Astrocyte of the hippocampus (primary cell): ENCODE measurements at regions not wholly inside any gene's neighbourhood (a gene's known extent, or its start where the extent isn't known, plus 50 kb on each side); places are given as distances from the start of the nearest gene placed in this dataset.
A peak's percentile ranks its signal among the peaks of the same experiment; 100 is the strongest.

Experiments used
- DNase-seq: peaks from one replicate; pipeline ENCODE4 v3.0.0; 2011; ENCODE audit warnings: low read depth, low spot score

GRCh38 chr7:68967598-68967997, 630.7 kb upstream of the AUTS2 start:
- DNase-seq: no peak

DNA sequence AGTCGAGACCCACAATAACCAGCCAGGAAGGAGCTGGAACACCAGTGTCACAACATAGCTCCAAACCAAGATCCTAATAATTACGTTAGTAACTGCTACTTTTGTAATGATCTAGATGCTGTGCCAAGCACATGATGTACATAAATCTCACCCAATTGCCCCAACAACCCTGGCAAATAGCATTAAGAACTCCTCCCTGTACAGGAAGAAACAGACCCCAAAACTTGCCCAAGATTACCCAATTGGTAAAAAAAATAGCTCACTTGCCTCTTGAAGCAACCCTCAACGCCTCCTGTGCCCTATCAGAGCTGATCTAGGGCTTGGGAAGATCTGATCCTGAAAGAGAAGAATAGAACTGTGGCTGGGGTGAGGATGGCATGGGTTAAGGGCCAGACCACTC, 628.7 kb upstream of the AUTS2 start:
- no peak for DNase-seq

- no peak for DNase-seq
These were observed 626.5 kb upstream of the AUTS2 start for GRCh38 chr7:68971634-68972340.

DNA sequence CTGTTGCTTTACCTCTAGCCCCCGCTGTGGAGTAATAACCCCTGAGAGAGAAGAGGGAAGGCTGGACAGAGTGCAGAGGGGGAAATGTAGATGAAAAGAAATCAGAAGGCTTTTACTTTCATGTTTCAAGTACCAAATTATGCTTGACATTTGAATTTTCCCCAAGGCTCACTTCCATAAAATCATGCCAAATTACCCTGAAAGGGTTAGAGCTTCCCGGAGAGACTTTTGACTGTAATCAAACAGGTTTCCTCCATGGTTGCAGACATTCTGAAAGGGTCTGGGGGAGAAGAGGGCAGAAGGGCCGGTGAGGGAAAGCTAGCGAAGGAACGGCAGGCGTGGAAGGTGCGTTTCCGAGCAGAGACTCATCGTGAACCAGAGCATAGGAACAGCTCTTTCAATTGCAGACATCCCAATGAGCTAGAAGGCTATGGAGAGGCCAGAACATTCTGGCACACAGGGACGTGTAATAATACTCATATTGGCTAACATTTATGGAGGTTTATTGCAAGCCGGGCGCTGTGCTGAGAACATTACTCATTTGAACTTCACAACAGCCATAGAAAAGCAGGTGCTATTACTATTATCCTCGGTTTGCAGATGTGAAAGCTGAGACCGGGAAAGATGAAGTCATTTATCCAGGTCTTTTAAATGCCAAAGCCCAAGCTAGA, 620.8 kb upstream of the AUTS2 start:
- DNase-seq: no peak

- DNase-seq: no peak
These were observed 619.6 kb upstream of the AUTS2 start for GRCh38 chr7:68978710-68979109.

GRCh38 chr7:68980011-68980410, 618.3 kb upstream of the AUTS2 start:
- DNase-seq: no peak

DNA sequence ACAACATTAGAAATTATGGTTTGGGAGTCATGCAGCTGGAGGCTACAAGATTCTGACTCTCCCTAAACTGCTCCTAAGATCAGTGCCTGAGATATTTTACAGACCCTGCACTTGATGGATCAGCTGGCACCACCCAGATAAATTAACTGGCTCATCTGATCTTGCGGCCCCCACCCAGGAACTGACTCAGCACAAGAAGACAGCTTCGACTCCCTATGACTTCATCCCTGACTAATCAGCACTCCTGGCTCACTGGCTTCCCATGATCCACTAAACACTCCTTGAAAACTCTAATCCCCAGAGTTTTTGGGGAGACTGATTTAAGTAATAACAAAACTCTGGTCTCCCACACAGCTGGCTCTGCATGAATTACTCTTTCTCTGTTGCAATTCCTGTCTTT, 617.8 kb upstream of the AUTS2 start:
- DNase-seq: peak; percentile 48

GRCh38 chr7:68984306-68984705, 614.0 kb upstream of the AUTS2 start:
- DNase-seq: no peak

GRCh38 chr7:68994841-68995240, 603.4 kb upstream of the AUTS2 start:
- DNase-seq: no peak

DNA sequence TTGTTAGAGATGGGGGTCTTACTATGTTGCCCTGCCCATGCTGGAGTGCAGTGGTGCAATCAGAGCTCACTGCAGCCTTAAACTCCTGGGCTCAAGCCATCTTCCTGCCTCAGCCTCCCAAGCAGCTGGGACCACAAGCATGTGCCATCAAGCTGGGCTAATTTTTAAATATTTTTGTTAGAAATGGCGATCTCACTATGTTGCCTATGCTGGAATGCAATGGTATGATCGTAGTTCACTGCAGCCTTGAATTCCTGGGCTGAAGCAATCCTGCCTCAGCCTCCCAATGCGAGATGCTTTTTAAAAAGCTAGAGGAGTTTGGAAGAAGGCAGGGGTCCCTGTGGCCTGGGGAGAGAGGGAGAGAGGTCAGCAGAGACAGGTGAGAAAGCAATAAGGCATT, 600.1 kb upstream of the AUTS2 start:
- DNase-seq: no peak

DNA sequence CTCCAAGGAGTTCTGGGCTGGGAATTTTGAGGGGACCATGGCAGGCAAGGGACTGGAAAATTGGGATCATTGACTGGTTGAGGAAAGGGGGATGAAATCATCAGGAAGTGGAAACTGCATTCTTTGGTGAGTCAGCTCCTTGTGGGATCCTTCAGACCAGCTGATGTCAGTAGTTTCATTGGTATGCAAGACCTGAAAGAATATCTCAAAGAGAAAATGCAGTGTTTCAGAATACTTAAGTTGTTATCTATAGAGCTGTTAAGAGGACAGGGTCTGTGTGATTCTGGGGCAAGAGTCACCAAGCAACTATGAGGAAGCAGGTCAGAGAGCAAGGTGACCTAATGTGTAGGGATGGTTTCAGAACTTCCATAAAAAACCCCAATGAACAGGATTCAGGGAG, 595.9 kb upstream of the AUTS2 start:
- DNase-seq: peak; percentile 77

DNA sequence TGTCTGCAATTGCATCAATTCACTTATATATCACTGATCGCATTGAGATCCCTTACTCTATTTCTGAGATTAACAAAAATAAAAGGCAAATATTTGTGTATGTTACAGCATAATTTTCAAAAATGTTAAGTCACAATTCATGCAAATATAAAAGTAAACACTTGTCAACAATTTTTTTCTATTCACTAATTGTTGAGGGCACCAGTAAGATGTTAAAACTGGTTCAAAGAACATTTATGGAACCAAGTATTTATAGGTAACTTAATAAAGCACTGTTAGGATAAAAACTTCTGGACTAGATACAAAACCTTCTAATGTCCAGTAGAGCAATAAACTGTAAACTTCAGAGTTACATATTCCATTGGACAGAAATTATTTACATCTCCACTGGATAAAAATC, 586.1 kb upstream of the AUTS2 start:
- no peak for DNase-seq

GRCh38 chr7:69017208-69017607, 581.1 kb upstream of the AUTS2 start:
- DNase-seq: no peak

- no peak for DNase-seq
These were observed 580.1 kb upstream of the AUTS2 start for GRCh38 chr7:69018200-69018599.

DNA sequence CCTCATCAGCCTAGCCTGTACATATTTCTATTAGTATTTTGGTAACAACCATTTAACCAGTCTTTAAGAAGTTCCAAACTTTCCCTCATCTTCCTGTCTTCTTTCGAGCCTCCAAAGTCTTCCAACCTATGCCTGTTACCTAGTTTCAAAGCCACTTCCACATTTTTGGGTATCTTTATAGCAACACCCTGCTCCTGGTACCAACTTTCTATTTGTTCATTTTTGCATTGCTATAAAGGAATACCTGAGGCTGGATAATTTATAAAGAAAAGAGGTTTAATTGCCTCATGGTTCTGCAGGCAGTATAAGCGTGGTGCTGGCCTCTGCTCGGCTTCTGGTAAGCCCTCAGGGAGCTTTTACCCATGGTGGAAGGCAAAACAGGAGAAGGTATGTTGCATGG, 578.8 kb upstream of the AUTS2 start:
- no peak for DNase-seq

GRCh38 chr7:69020536-69020935, 577.7 kb upstream of the AUTS2 start:
- DNase-seq: no peak

DNA sequence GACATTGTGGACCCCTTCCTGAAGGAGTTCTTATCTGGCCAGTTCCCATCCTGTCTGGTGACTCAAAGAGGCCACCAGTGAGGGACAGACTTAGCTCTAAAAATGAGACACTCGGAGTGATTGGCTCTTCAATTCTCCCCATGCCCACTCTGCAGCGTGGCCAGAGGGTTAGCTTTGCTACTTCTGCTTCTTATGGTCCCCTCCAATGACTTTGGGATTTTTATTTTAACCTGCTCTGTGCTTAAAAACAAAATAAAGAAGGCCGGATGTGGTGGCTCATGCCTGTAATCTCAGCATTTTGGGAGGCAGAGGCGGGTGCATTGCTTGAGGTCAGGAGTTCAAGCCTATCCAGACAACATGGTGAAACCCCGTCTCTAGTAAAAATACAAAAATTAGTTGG, 573.0 kb upstream of the AUTS2 start:
- DNase-seq: no peak

DNA sequence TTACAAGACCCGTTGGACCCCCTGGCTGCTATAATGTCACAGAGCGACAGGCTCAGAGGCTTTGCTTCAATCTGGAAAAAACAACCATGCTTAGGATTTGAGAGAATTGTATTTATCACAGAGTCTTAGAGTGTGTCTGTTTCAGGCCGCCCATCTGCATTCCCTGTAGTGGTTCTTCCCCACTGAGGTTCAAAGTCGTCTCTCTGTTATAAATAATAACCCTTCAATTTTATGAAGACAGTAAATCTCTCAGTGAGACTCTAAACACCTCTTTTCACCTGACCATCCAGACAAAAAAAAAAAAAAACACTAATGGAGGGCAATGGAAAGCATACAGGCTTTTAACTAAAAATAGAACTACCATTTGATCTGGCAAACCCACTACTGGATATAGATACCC, 565.4 kb upstream of the AUTS2 start:
- DNase-seq: no peak

DNA sequence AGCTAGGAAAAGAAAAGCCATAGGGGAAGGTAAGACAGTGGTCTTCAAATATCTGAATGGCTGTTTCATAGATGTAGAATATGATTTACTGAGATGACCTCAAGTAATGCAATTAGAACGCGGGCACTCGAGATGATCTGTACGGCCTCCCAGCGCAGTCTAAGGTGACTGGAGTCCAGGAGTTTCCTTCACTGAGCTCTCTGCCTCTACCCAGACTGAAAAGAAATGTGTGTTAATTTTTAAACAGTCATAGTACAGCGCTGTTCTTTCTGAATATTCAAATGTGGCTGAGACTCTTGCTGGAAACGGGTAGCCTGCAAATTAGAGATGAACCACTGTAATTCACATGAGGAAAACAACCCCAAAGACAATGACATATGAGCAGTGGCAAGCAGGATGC, 562.4 kb upstream of the AUTS2 start:
- DNase-seq: no peak

DNA sequence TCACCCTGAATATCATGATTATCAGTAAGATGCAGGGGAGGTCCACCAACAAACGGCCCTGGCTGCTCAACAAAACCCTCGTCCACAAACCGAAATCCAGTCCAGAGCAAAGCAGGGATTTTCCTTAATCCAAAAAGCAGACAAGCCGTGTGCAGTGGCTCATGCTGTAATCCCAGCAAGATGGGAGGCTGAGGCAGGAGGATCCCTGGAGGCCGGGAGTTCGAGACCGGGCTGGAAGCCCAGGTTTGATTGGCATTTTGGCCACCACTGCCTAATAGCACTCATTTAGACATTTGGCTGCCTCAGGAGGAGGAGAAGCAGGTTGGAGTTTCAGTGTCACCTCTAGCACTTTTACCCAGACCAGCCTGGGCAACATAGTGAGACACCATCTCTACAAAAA, 562.0 kb upstream of the AUTS2 start:
- no peak for DNase-seq

DNA sequence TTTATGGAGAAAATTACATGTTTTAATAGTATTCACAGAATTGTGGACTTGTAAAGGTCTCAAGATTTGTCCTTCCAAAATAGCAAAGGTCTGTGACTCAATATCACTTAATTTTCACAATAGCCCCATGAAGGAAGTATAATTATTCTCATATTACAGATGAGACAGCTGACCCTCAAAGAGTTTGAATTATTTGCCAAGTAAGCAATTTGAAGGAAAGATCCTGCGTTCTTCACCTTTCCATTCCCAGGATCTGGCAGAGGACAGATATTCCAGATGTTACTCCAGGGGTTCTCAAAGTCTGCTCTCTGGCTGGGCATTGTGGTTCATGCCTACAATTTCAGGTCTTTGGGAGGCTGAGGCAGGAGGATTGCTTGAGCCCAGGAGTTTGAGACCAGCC, 559.4 kb upstream of the AUTS2 start:
- no peak for DNase-seq

DNA sequence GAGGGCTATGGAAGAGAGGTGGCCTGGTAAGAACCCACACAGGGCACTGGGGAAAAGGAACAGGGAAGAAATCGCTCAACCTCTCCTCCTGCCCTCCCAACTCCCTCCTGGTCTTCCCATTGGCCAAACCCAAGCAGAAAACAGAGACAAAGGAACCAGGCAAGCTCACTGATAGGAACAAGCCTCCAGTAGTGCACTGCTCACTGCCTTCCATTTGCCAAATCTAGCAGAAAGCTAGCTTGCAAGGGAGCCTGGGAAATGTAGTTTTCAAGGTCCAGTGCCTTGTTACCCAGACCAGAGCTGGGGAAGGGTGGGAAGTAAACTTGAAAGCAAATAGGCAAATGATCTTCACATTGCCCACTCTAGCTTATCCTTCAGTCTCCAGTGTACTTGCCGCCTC, 556.1 kb upstream of the AUTS2 start:
- DNase-seq: no peak

- DNase-seq: no peak
These were observed 551.0 kb upstream of the AUTS2 start for GRCh38 chr7:69047151-69047754.
